Right lobe of liver (tissue), 6 donors: ENCODE measurements at regions not wholly inside any gene's neighbourhood (a gene's known extent, or its start where the extent isn't known, plus 50 kb on each side); places are given as distances from the start of the nearest gene placed in this dataset.

ENCODE experiments used
- ATAC-seq, 4 donors: fragments of 200-7000 bp; cut with Tn5 transposase; one replicate each; pipeline ENCODE4 v1.9.1; 2020; ENCODE audit warnings: mild to moderate bottlenecking in 4 of 4, moderate library complexity in 4 of 4
- DNase-seq, 3 donors: peaks; one replicate each; pipeline ENCODE4 v3.0.0-alpha.2; 2020
- H3K27ac ChIP-seq, 3 donors: fragments of 200-600 bp; one replicate each; pipeline ENCODE4 v1.8.0; 2022
- H3K27me3 ChIP-seq, 2 donors: fragments of 200-600 bp; one replicate each; pipeline ENCODE4 v1.8.0; 2022
- H3K36me3 ChIP-seq, 4 donors: fragments of 200-600 bp; sonication (generic) in 1 of 4; one replicate each; pipeline versions ENCODE4 v1.5.1 to v1.8.0; 2017 to 2022; ENCODE audit warnings: control low read depth in 1 of 4
- H3K4me1 ChIP-seq, 4 donors: fragments of 200-600 bp; sonication (generic) in 1 of 4; one replicate each; pipeline versions ENCODE4 v1.5.1 to v1.8.0; 2017 to 2022; ENCODE audit warnings: control low read depth in 1 of 4
- H3K4me3 ChIP-seq, 3 donors: fragments of 200-600 bp; one replicate each; pipeline ENCODE4 v1.8.0; 2022
- H3K9me3 ChIP-seq, 4 donors: fragments of 200-600 bp; sonication (generic) in 1 of 4; one replicate each; pipeline versions ENCODE4 v1.5.1 to v1.8.0; 2017 to 2022; ENCODE audit warnings: control low read depth in 1 of 4
- POLR2A ChIP-seq: fragments of 450-650 bp; IDR thresholded peaks from one replicate; pipeline ENCODE4 v1.6.1; 2017; ENCODE audit warnings: antibody characterized with exemption, mild to moderate bottlenecking
- WGBS: methylation state at CpG from one replicate; pipeline ENCODE4 v1.1.6; 2018; ENCODE audit warnings: low coverage, low lambda C conversion rate; ENCODE audit not compliant: insufficient coverage; ENCODE audit errors: missing lambda C conversion rate; 5-methylcytosine and 5-hydroxymethylcytosine counted together
- intact Hi-C, 2 donors: fragments of 100-400 bp; cut with DNase I; formaldehyde crosslinking; loops; one replicate each; pipeline versions ENCODE4 v1.11.2 to v1.14.1; 2022
- TF ChIP-seq, protein P1 (sequence below), 4 donors: fragments of 200-600 bp in 3 of 4; fragments of 450-650 bp in 1 of 4; IDR thresholded peaks; one replicate each; pipeline versions ENCODE4 v1.5.1 to v1.8.0; 2016 to 2022; ENCODE audit warnings: antibody characterized with exemption in 4 of 4, mild to moderate bottlenecking in 2 of 4
- donor health status: DM: no; HTN: yes; CAD: no.
- donor health status: DM: no; HTN: no; CAD: no.
- donor health status: DM: no; HTN: no; CAD: no.
- donor health status: DM: no; HTN: yes; CAD: no.
- donor health status: DM: no; HTN: yes; CAD: no.

DNA sequence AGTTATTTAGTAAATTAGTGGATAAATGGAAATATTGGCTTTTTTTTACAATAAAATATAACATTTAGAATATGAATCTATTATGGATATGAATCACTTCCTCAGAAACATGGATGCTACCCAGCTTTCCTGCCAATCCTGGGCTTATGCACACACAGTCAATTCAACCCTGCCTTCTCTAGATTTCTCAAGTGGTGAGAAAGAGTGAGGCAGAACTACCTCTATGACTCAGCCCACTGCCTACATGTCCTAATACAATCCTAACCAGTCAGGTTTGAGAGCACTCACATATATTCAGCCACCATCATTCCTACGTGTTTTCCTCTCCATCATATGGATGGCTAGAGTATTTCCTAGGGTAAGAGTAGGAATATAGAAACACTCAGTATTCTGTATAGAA lies 91.1 kb upstream of the ANKRD50 start:
- H3K27me3 ChIP-seq = no peaks in the 10 kb centered on the region
- intact Hi-C loops = no loop called here
- H3K4me1 ChIP-seq = no peaks in the 10 kb centered on the region
- no peak overlapping the region for H3K4me3 ChIP-seq
- no peaks in the 10 kb centered on the region for H3K36me3 ChIP-seq
- WGBS = 56% methylated on average over 1 of the region's 1 CpG
- no peak for DNase-seq
- TF ChIP-seq, protein P1, sequence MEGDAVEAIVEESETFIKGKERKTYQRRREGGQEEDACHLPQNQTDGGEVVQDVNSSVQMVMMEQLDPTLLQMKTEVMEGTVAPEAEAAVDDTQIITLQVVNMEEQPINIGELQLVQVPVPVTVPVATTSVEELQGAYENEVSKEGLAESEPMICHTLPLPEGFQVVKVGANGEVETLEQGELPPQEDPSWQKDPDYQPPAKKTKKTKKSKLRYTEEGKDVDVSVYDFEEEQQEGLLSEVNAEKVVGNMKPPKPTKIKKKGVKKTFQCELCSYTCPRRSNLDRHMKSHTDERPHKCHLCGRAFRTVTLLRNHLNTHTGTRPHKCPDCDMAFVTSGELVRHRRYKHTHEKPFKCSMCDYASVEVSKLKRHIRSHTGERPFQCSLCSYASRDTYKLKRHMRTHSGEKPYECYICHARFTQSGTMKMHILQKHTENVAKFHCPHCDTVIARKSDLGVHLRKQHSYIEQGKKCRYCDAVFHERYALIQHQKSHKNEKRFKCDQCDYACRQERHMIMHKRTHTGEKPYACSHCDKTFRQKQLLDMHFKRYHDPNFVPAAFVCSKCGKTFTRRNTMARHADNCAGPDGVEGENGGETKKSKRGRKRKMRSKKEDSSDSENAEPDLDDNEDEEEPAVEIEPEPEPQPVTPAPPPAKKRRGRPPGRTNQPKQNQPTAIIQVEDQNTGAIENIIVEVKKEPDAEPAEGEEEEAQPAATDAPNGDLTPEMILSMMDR (IDR thresholded peaks at IDR 0.05) = no peak
- no peaks in the 10 kb centered on the region for H3K9me3 ChIP-seq
- ATAC-seq = no peak
- H3K27ac ChIP-seq = no peak overlapping the region

DNA sequence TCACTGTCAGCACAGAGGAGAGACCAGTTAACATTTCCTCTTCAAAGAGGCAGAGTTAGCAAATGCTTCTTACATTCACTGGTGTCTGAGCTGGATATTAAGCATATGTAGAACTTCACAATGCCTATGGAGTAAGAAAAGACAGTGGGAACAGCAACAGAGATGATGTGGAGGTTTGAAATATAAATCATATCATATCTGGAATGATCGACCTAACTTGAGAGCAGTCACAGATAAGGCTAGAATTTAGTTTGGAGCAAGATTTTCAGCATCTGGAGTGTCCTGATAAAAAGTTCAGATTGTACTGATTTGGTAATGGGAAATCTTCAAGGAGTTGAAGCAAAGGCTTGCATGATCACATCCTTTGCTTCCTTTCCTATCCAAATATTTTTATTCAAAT lies 90.5 kb upstream of the ANKRD50 start:
- Histone ChIP-seq H3K27ac (no peak overlapping the region), H3K27me3 (no peaks in the 10 kb centered on the region), H3K4me3 (no peak overlapping the region), H3K9me3 (no peaks in the 10 kb centered on the region), H3K36me3 (no peaks in the 10 kb centered on the region), H3K4me1 (no peaks in the 10 kb centered on the region)
- 50% methylated on average over 1 of the region's 1 CpG for WGBS
- DNase-seq (no peak), ATAC-seq (no peak)
- intact Hi-C loops = no loop called here
- TF ChIP-seq POLR2A = no peak
- TF ChIP-seq, protein P1 (IDR thresholded peaks at IDR 0.05) = no peak

DNA sequence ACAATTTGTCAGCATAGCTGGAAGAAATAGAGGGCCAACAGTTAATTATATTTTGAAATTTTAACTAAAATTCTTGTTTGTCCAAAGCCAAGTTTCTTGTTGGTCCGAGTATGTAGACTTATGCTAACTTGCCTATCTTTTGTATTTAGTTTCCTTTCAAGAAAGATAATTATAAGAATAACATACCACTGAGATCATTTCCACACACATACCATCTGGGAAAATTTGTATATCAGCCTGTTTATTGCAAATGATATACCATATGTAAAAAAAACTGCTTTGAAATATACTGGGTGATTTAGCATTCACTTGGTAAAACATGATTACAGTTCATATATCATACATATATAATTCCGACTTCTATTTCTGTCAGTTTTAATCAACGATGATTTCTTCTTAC lies 84.7 kb upstream of the ANKRD50 start:
- WGBS = 66% methylated on average over 3 of the region's 3 CpGs
- intact Hi-C loops = no loop called here
- H3K9me3 ChIP-seq = no peaks in the 10 kb centered on the region
- H3K4me3 ChIP-seq = no peak overlapping the region
- H3K4me1 ChIP-seq = no peaks in the 10 kb centered on the region
- TF ChIP-seq POLR2A = no peak
- TF ChIP-seq, protein P1 (IDR thresholded peaks at IDR 0.05) = no peak
- ATAC-seq (no peak), DNase-seq (no peak)
- H3K36me3 ChIP-seq = no peaks in the 10 kb centered on the region
- no peaks in the 10 kb centered on the region for H3K27me3 ChIP-seq
- no peak overlapping the region for H3K27ac ChIP-seq

DNA sequence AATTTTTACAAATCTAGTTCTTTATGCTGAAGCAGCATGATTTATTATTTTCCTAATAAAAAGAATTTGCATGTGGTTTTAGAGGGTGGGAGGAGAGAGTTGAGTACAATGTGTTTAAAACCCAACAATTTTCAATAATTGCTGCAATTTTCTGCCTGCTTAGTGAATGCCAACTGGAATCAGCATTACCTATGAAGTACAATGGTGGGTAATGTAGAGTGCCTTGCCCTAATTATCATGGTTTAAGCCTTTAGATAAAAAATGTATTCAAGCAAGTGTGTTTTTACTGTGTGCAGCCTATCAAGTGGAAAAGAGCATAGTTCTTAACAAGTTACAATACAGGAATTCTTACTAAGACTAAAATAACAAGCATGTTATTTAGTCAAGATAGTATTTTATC lies 77.9 kb upstream of the ANKRD50 start:
- Histone ChIP-seq H3K4me3 (no peak overlapping the region), H3K4me1 (no peaks in the 10 kb centered on the region), H3K36me3 (no peaks in the 10 kb centered on the region), H3K27ac (no peak overlapping the region), H3K27me3 (no peaks in the 10 kb centered on the region), H3K9me3 (no peaks in the 10 kb centered on the region)
- intact Hi-C loops = no loop called here
- ATAC-seq (no peak), DNase-seq (no peak)
- TF ChIP-seq, protein P1 (IDR thresholded peaks at IDR 0.05) = no peak
- no peak for TF ChIP-seq POLR2A

DNA sequence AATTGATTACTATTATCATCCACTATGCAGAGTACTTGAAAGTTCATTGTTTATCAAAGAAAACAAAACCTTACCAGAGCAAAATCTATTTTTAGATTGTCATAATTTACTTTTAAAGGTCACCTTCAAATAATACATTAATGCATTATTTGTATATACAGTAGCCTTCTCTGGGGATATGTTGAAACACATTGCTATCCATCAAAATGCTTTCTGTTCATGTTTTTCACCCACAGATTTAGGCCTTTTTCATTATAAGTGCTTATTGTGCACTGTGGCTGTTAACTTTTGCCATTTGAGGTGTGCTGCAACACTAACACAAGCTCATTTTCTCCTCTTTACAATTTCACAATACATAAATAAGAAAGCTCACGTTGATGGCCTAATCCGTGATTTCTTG lies 74.1 kb upstream of the ANKRD50 start:
- Histone ChIP-seq H3K9me3 (no peaks in the 10 kb centered on the region), H3K27ac (no peak overlapping the region), H3K27me3 (no peaks in the 10 kb centered on the region), H3K4me3 (no peak overlapping the region), H3K4me1 (no peaks in the 10 kb centered on the region), H3K36me3 (no peaks in the 10 kb centered on the region)
- no peak for DNase-seq
- ATAC-seq = no peak
- TF ChIP-seq POLR2A = no peak
- TF ChIP-seq, protein P1 (IDR thresholded peaks at IDR 0.05) = no peak
- intact Hi-C loops = no loop called here
- 83% methylated on average over 2 of the region's 2 CpGs for WGBS
